HCT116 (cell line): ENCODE measurements at regions not wholly inside any gene's neighbourhood (a gene's known extent, or its start where the extent isn't known, plus 50 kb on each side); places are given as distances from the start of the nearest gene placed in this dataset.

Experiments used
- ATAC-seq: fragments of 200-7000 bp; cut with Tn5 transposase; 2 replicates; pipeline ENCODE4 v1.9.1; 2020; ENCODE audit warnings: mild to moderate bottlenecking, moderate library complexity
- BruUV-seq: library from RNA; stranded (reverse); fragments of 400-500 nt; replicated peaks from 2 replicates; lab custom pipeline; 2021; lab: Mats Ljungman, UMichigan
- CTCF ChIA-PET: fragments of 300-600 bp; sonication (Branson Sonifier 250); formaldehyde crosslinking; loops from one replicate; lab custom pipeline; 2021; ENCODE audit warnings: antibody characterized with exemption; lab: Charles Lee
- POLR2A ChIA-PET: fragments of 300-600, 350-600 bp; sonication (Branson Sonifier 250); formaldehyde crosslinking; loops from one replicate; lab custom pipeline; 2021; ENCODE audit warnings: antibody characterized with exemption; lab: Charles Lee
- RAD21 ChIA-PET, 2 experiments: fragments of 300-600 bp; sonication (Branson Sonifier 250); formaldehyde crosslinking; loops; one replicate each; lab custom pipeline; 2023; ENCODE audit warnings: low total read pairs in 2 of 2; ENCODE audit not compliant: uncharacterized antibody in 2 of 2, unreplicated experiment in 2 of 2, low non-redundant PET in 1 of 2; lab: Charles Lee
- DNase-seq: peaks from one replicate; pipeline ENCODE4 v3.0.0-alpha.2; 2010; ENCODE audit warnings: low read depth, low spot score
- H2AFZ ChIP-seq: fragments of 200-600 bp; shearing (Covaris generic), sonication (generic); 2 replicates; pipeline ENCODE4 v1.6.1; 2017; ENCODE audit warnings: low read depth, mixed run types, mixed read lengths, antibody characterized with exemption, low read length; ENCODE audit not compliant: poor library complexity, severe bottlenecking
- H3K27ac ChIP-seq: 2 replicates; pipeline ENCODE4 v1.5.1; 2012; ENCODE audit warnings: low read depth, low read length
- H3K27me3 ChIP-seq: fragments of 200-600 bp; sonication (generic); 2 replicates; pipeline ENCODE4 v1.6.1; 2016; ENCODE audit warnings: mixed run types, low read length, mixed read lengths; ENCODE audit not compliant: insufficient read depth
- H3K36me3 ChIP-seq, 2 experiments: fragments of 200-500 bp in 1 of 2; fragments of 200-600 bp in 1 of 2; sonication (Bioruptor generic) in 1 of 2; sonication (generic) in 1 of 2; 2 replicates each; pipeline versions ENCODE4 v1.5.1 to v1.6.1; 2014 to 2016; ENCODE audit warnings: low read length in 2 of 2, inconsistent platforms in 1 of 2, mixed read lengths in 1 of 2, mixed run types in 1 of 2; ENCODE audit not compliant: insufficient read depth in 2 of 2, control insufficient read depth in 1 of 2
- H3K4me1 ChIP-seq, 2 experiments: fragments of 200-600 bp in 1 of 2; sonication (generic) in 1 of 2; 2 replicates each; pipeline versions ENCODE4 v1.5.1 to v1.6.1; 2012 to 2017; ENCODE audit warnings: low read length in 2 of 2, inconsistent platforms in 1 of 2, mild to moderate bottlenecking in 1 of 2, mixed read lengths in 1 of 2, mixed run types in 1 of 2, moderate library complexity in 1 of 2; ENCODE audit not compliant: insufficient read depth in 2 of 2, control insufficient read depth in 1 of 2
- H3K4me2 ChIP-seq: fragments of 200-600 bp; sonication (generic); 2 replicates; pipeline ENCODE4 v1.6.1; 2017; ENCODE audit warnings: mixed run types, low read length, mixed read lengths
- H3K4me3 ChIP-seq, 2 experiments: fragments of 200-600 bp in 1 of 2; sonication (generic) in 1 of 2; replicated peaks in 1 of 2; 2 replicates each; pipeline ENCODE4 v1.5.1; 2011 to 2016; ENCODE audit warnings: low read length in 2 of 2, control low read depth in 1 of 2, low read depth in 1 of 2, mild to moderate bottlenecking in 1 of 2, mixed read lengths in 1 of 2, mixed run types in 1 of 2
- H3K79me2 ChIP-seq: fragments of 200-600 bp; sonication (generic); 2 replicates; pipeline ENCODE4 v1.6.1; 2017; ENCODE audit warnings: mild to moderate bottlenecking, mixed run types, low read length, moderate library complexity, mixed read lengths; ENCODE audit not compliant: insufficient read depth
- H3K9ac ChIP-seq: fragments of 200-600 bp; sonication (generic); 2 replicates; pipeline ENCODE4 v1.6.1; 2016; ENCODE audit warnings: low read length, mixed read lengths
- H3K9me2 ChIP-seq: fragments of 200-600 bp; sonication (generic), shearing (Covaris generic); 2 replicates; pipeline ENCODE4 v1.6.1; 2017; ENCODE audit warnings: mixed run types, mild to moderate bottlenecking, moderate library complexity; ENCODE audit not compliant: insufficient read depth
- H3K9me3 ChIP-seq, 2 experiments: fragments of 200-500 bp in 1 of 2; fragments of 200-600 bp in 1 of 2; sonication (Bioruptor generic) in 1 of 2; sonication (generic) in 1 of 2; 2 replicates each; pipeline ENCODE4 v1.6.1; 2014 to 2017; ENCODE audit warnings: low read length in 2 of 2, mixed read lengths in 2 of 2, inconsistent platforms in 1 of 2, low read depth in 1 of 2, mild to moderate bottlenecking in 1 of 2, mixed run types in 1 of 2, moderate library complexity in 1 of 2; ENCODE audit not compliant: control insufficient read depth in 1 of 2, insufficient read depth in 1 of 2
- H4K20me1 ChIP-seq: fragments of 200-600 bp; sonication (generic), shearing (Covaris generic); 2 replicates; pipeline ENCODE4 v1.6.1; 2017; ENCODE audit warnings: mixed run types, mild to moderate bottlenecking, moderate library complexity; ENCODE audit not compliant: insufficient read depth
- CBX3 ChIP-seq: IDR thresholded peaks from 2 replicates; pipeline ENCODE4 v1.6.1; 2012; ENCODE audit warnings: low read depth
- CEBPB ChIP-seq: IDR thresholded peaks from 2 replicates; pipeline ENCODE4 v1.6.1; 2012; ENCODE audit warnings: low read depth
- EZH2 ChIP-seq: fragments of 200-600 bp; sonication (generic); IDR thresholded peaks from 2 replicates; pipeline ENCODE4 v1.6.1; 2017; ENCODE audit warnings: antibody characterized with exemption, mixed run types
- JUND ChIP-seq: IDR thresholded peaks from 2 replicates; pipeline ENCODE4 v1.6.1; 2012
- POLR2A ChIP-seq: IDR thresholded peaks from 2 replicates; pipeline ENCODE4 v1.7.0; 2011; ENCODE audit warnings: borderline replicate concordance; ENCODE audit not compliant: insufficient read depth, insufficient read length; ENCODE audit errors: extremely low read depth
- POLR2AphosphoS5 ChIP-seq: IDR thresholded peaks from 2 replicates; pipeline ENCODE4 v1.6.1; 2011; ENCODE audit warnings: mild to moderate bottlenecking, low read depth, low read length, moderate library complexity
- REST ChIP-seq: IDR thresholded peaks from 2 replicates; pipeline ENCODE4 v1.6.1; 2012; ENCODE audit warnings: low read depth
- SP1 ChIP-seq: IDR thresholded peaks from 2 replicates; pipeline ENCODE4 v1.6.1; 2012; ENCODE audit warnings: low read depth
- TCF7L2 ChIP-seq: IDR thresholded peaks from 2 replicates; pipeline ENCODE4 v1.7.0; 2011; ENCODE audit warnings: borderline replicate concordance, inconsistent platforms; ENCODE audit not compliant: insufficient read depth, insufficient read length; ENCODE audit errors: extremely low read depth
- ZFX ChIP-seq: fragments of 450-650 bp; IDR thresholded peaks from 2 replicates; pipeline ENCODE4 v1.6.1; 2017
- ZNF274 ChIP-seq: fragments of 200-500 bp; sonication (Bioruptor generic); IDR thresholded peaks from 2 replicates; pipeline ENCODE4 v1.6.1; 2014; ENCODE audit warnings: mild to moderate bottlenecking, low read depth, low read length, inconsistent platforms
- intact Hi-C: fragments of 100-400 bp; cut with micrococcal nuclease; formaldehyde crosslinking; loops from 2 replicates; pipeline ENCODE4 v1.10.0; 2022
- TF ChIP-seq, protein P1 (sequence below): IDR thresholded peaks from 2 replicates; pipeline ENCODE4 v1.6.1; 2011; ENCODE audit warnings: mild to moderate bottlenecking, low read length, moderate library complexity; ENCODE audit not compliant: insufficient replicate concordance; ENCODE audit errors: extremely low read depth
- TF ChIP-seq, protein P2 (sequence below): IDR thresholded peaks from 2 replicates; pipeline ENCODE4 v1.6.1; 2012
- TF ChIP-seq, protein P3 (sequence below): IDR thresholded peaks from 2 replicates; pipeline ENCODE4 v1.6.1; 2012

DNA sequence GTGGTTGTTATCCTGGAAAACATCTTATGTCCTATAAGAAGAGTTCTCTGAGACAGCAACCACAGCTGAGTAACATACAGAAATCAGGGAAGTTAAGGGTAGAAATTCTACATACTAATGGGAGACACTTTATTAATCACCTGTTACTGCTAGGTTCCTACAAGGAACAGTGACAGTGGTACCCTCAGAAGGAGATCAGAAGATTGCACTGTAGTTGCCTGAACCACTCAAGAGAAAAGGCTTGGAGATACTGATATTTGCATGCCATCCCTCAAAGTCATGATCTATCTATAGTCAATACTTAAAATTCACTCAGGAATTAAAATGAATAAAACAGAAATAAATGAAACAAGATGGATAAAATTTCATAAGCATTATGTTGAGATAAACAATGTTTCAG is 136.0 kb downstream of the LMLN start:
- H3K4me3 ChIP-seq: no peak overlapping the region
- ATAC-seq: no peak
- H3K9me2 ChIP-seq: no peaks in the 10 kb centered on the region
- no peak overlapping the region for H3K9ac ChIP-seq
- ChIA-PET RAD21 (no interaction called here), CTCF (no interaction called here), POLR2A (no interaction called here)
- H3K4me1 ChIP-seq: no peaks in the 10 kb centered on the region
- intact Hi-C loops: no loop called here
- no peaks in the 10 kb centered on the region for H3K36me3 ChIP-seq
- H3K27ac ChIP-seq: no peak overlapping the region
- H3K27me3 ChIP-seq: no peaks in the 10 kb centered on the region
- H3K9me3 ChIP-seq: no peaks in the 10 kb centered on the region
- TF ChIP-seq CEBPB: no peak
- TF ChIP-seq SP1: no peak
- no peak for TF ChIP-seq JUND
- no peak for TF ChIP-seq ZNF274
- TF ChIP-seq, protein P1, sequence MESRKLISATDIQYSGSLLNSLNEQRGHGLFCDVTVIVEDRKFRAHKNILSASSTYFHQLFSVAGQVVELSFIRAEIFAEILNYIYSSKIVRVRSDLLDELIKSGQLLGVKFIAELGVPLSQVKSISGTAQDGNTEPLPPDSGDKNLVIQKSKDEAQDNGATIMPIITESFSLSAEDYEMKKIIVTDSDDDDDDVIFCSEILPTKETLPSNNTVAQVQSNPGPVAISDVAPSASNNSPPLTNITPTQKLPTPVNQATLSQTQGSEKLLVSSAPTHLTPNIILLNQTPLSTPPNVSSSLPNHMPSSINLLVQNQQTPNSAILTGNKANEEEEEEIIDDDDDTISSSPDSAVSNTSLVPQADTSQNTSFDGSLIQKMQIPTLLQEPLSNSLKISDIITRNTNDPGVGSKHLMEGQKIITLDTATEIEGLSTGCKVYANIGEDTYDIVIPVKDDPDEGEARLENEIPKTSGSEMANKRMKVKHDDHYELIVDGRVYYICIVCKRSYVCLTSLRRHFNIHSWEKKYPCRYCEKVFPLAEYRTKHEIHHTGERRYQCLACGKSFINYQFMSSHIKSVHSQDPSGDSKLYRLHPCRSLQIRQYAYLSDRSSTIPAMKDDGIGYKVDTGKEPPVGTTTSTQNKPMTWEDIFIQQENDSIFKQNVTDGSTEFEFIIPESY: no peak
- TF ChIP-seq POLR2A: no peak
- TF ChIP-seq, protein P2, sequence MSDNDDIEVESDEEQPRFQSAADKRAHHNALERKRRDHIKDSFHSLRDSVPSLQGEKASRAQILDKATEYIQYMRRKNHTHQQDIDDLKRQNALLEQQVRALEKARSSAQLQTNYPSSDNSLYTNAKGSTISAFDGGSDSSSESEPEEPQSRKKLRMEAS: no peak
- TF ChIP-seq ZFX: no peak
- TF ChIP-seq CBX3: no peak
- no peak for TF ChIP-seq EZH2
- TF ChIP-seq POLR2AphosphoS5: no peak
- TF ChIP-seq, protein P3, sequence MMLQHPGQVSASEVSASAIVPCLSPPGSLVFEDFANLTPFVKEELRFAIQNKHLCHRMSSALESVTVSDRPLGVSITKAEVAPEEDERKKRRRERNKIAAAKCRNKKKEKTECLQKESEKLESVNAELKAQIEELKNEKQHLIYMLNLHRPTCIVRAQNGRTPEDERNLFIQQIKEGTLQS: no peak
- TF ChIP-seq REST: no peak
- no peak for TF ChIP-seq TCF7L2
- no peaks in the 10 kb centered on the region for H3K79me2 ChIP-seq
- no peak overlapping the region for H2AFZ ChIP-seq
- H4K20me1 ChIP-seq: no peaks in the 10 kb centered on the region
- no peak for DNase-seq
- BruUV-seq: no TSS peak
- no peak overlapping the region for H3K4me2 ChIP-seq
